ENCODE measurements at regions not wholly inside any gene's neighbourhood (a gene's known extent, or its start where the extent isn't known, plus 50 kb on each side); places are given as distances from the start of the nearest gene placed in this dataset.

DNA sequence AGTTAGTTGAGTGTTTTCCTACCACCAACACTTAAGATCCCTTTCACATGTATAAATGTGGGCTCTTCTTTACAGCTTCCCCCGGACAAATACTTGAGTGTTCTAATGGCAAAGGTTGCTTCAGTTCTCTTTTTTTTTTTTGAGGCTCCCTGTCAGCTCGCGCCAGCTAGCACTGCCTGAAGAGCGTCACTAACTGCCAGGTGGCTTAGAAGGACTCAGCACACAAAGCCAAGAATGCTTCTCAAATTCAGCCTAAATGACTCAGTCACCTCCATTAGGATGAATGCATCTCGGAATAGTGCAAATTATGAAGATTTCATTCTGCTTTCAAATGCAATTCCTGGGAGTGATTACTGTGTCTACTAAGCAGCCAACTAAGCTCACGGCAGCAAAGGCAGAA, 150.7 kb upstream of the BTBD3 start:
- Mint-ChIP-seq H3K4me1 (ENCODE audit: low read depth) (no peaks in the 10 kb centered on the region), H3K4me3 (no peak overlapping the region), H3K27me3 (no peaks in the 10 kb centered on the region), H3K36me3 (ENCODE audit: low read depth) (no peaks in the 10 kb centered on the region), H3K9me3 (peaks cover 3% of the 10 kb centered on the region), H3K27ac (no peak overlapping the region)
- TF ChIP-seq, protein P1, sequence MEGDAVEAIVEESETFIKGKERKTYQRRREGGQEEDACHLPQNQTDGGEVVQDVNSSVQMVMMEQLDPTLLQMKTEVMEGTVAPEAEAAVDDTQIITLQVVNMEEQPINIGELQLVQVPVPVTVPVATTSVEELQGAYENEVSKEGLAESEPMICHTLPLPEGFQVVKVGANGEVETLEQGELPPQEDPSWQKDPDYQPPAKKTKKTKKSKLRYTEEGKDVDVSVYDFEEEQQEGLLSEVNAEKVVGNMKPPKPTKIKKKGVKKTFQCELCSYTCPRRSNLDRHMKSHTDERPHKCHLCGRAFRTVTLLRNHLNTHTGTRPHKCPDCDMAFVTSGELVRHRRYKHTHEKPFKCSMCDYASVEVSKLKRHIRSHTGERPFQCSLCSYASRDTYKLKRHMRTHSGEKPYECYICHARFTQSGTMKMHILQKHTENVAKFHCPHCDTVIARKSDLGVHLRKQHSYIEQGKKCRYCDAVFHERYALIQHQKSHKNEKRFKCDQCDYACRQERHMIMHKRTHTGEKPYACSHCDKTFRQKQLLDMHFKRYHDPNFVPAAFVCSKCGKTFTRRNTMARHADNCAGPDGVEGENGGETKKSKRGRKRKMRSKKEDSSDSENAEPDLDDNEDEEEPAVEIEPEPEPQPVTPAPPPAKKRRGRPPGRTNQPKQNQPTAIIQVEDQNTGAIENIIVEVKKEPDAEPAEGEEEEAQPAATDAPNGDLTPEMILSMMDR (IDR thresholded peaks at IDR 0.05): no peak
- Histone ChIP-seq H3K36me3 (ENCODE audit: insufficient read depth, low read length) (no peaks in the 10 kb centered on the region), H3K27ac (ENCODE audit: low read depth in 1 of 2, low read length in 2 of 2) (no peak overlapping the region), H3K4me1 (ENCODE audit: insufficient read depth, low read length) (no peaks in the 10 kb centered on the region), H3K27me3 (ENCODE audit: control insufficient read depth in 1 of 2, insufficient read depth in 2 of 2, low read length in 2 of 2) (no peaks in the 10 kb centered on the region), H3K4me3 (ENCODE audit: low read length) (no peak overlapping the region), H3K9me3 (ENCODE audit: control insufficient read depth in 1 of 2, insufficient read depth in 1 of 2, low read length in 2 of 2) (no peaks in the 10 kb centered on the region)
- POLR2A ChIA-PET: no interaction called here
- no peak for ATAC-seq (ENCODE audit: poor library complexity)
- no peak for DNase-seq
- CTCF ChIA-PET: no interaction called here
- intact Hi-C loops (cut with DNase I, micrococcal nuclease): no loop called here

- Mint-ChIP-seq H3K4me3 (no peak overlapping the region), H3K27ac (no peak overlapping the region), H3K9me3 (peaks cover 7% of the 10 kb centered on the region), H3K4me1 (ENCODE audit: low read depth) (no peaks in the 10 kb centered on the region), H3K27me3 (no peaks in the 10 kb centered on the region), H3K36me3 (ENCODE audit: low read depth) (no peaks in the 10 kb centered on the region)
- H3K9me3 ChIP-seq (ENCODE audit: control insufficient read depth in 1 of 2, insufficient read depth in 1 of 2, low read length in 2 of 2): no peaks in the 10 kb centered on the region
- ChIA-PET POLR2A (no interaction called here), CTCF (no interaction called here)
- no peak overlapping the region for H3K4me3 ChIP-seq (ENCODE audit: low read length)
- no peak for DNase-seq
- intact Hi-C loops (cut with DNase I, micrococcal nuclease): no loop called here
- TF ChIP-seq, protein P1 (IDR thresholded peaks at IDR 0.05): no peak
- ATAC-seq (ENCODE audit: poor library complexity): no peak
- no peaks in the 10 kb centered on the region for H3K4me1 ChIP-seq (ENCODE audit: insufficient read depth, low read length)
- no peaks in the 10 kb centered on the region for H3K36me3 ChIP-seq (ENCODE audit: insufficient read depth, low read length)
- H3K27ac ChIP-seq (ENCODE audit: low read depth in 1 of 2, low read length in 2 of 2): no peak overlapping the region
- H3K27me3 ChIP-seq (ENCODE audit: control insufficient read depth in 1 of 2, insufficient read depth in 2 of 2, low read length in 2 of 2): no peaks in the 10 kb centered on the region
These were observed 147.9 kb upstream of the BTBD3 start for GRCh38 chr20:11769825-11770224.

DNA sequence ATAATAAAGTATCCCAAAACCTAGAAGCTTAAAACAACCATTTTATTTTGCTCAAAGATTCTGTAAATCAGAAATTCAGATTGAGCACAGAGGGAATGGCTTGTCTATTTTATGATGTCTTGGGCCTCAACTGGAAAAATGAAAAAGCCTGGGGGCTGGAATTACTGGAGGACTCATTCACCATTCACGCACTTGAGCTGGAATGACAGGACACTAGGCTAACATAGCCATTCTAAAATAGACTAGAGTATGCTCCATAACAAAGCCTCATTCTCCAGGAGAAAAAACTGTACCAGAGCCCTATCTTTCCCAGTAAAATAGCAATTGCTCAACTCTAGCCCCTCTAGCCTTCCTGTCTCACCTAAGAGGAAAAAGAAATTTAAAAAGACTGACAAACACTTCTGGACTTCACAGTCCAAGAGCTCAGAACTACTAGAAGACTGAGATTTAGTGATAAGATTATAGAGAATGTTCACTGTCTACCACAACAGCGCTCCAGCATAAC, 145.4 kb upstream of the BTBD3 start:
- no peak overlapping the region for H3K4me3 ChIP-seq (ENCODE audit: low read length)
- Mint-ChIP-seq H3K9me3 (peaks cover 7% of the 10 kb centered on the region), H3K4me3 (no peak overlapping the region), H3K36me3 (ENCODE audit: low read depth) (no peaks in the 10 kb centered on the region), H3K27me3 (no peaks in the 10 kb centered on the region), H3K4me1 (ENCODE audit: low read depth) (no peaks in the 10 kb centered on the region), H3K27ac (no peak overlapping the region)
- DNase-seq (no peak), ATAC-seq (ENCODE audit: poor library complexity) (no peak)
- intact Hi-C loops (cut with DNase I, micrococcal nuclease): no loop called here
- H3K27ac ChIP-seq (ENCODE audit: low read depth in 1 of 2, low read length in 2 of 2): no peak overlapping the region
- H3K27me3 ChIP-seq (ENCODE audit: control insufficient read depth in 1 of 2, insufficient read depth in 2 of 2, low read length in 2 of 2): no peaks in the 10 kb centered on the region
- H3K9me3 ChIP-seq (ENCODE audit: control insufficient read depth in 1 of 2, insufficient read depth in 1 of 2, low read length in 2 of 2): no peaks in the 10 kb centered on the region
- H3K36me3 ChIP-seq (ENCODE audit: insufficient read depth, low read length): no peaks in the 10 kb centered on the region
- POLR2A ChIA-PET: no interaction called here
- CTCF ChIA-PET: no interaction called here
- H3K4me1 ChIP-seq (ENCODE audit: insufficient read depth, low read length): no peaks in the 10 kb centered on the region
- TF ChIP-seq, protein P1 (IDR thresholded peaks at IDR 0.05): no peak

All from CD4-positive, alpha-beta T cell (primary cell).